HepG2 (cell line): ENCODE measurements at regions not wholly inside any gene's neighbourhood (a gene's known extent, or its start where the extent isn't known, plus 50 kb on each side); places are given as distances from the start of the nearest gene placed in this dataset.

ENCODE experiments used
- ATAC-seq: fragments of 200-7000 bp; cut with Tn5 transposase; 3 replicates; pipeline ENCODE4 v1.9.1; 2020; ENCODE audit warnings: mild to moderate bottlenecking, moderate library complexity
- BruUV-seq: library from RNA; stranded (reverse); fragments of 400-500 nt; replicated peaks from 2 replicates; lab custom pipeline; 2021; lab: Mats Ljungman, UMichigan
- CTCF ChIA-PET: fragments of 300-600 bp; formaldehyde crosslinking; extraction: SDS; loops from one replicate; lab custom pipeline; 2021; ENCODE audit warnings: low total read pairs, inconsistent platforms, low intra/inter-chr PET ratio; lab: Yijun Ruan, JAX
- POLR2A ChIA-PET: fragments of 350-600 bp; sonication (Branson Sonifier 250); formaldehyde crosslinking; loops from one replicate; lab custom pipeline; 2020; ENCODE audit warnings: antibody characterized with exemption, inconsistent platforms; lab: Yijun Ruan, JAX
- DNase-seq: peaks from one replicate; pipeline ENCODE4 v3.0.0-alpha.2; 2015; ENCODE audit warnings: low spot score
- FAIRE-seq: peaks from 3 replicates; lab custom pipeline; 2011; peaks lifted over from hg19 to GRCh38; lab: Jason Lieb, UNC
- H2AFZ ChIP-seq: one replicate; pipeline ENCODE4 v1.6.1; 2011; ENCODE audit warnings: low read length, inconsistent platforms
- H3K27ac ChIP-seq: fragments of 300-600 bp; 3 replicates; pipeline ENCODE4 v1.8.0; 2011; ENCODE audit warnings: mixed run types, mild to moderate bottlenecking, mixed read lengths, low read length, inconsistent platforms; ENCODE audit not compliant: insufficient read depth; ENCODE audit errors: extremely low read length
- H3K27me3 ChIP-seq, 2 experiments: fragments of 200-600 bp in 1 of 2; 2 replicates in 1 of 2; 3 replicates in 1 of 2; pipeline versions ENCODE4 v1.6.0 to v1.8.0; 2011; ENCODE audit warnings: low read length in 2 of 2, mild to moderate bottlenecking in 2 of 2, moderate library complexity in 2 of 2, inconsistent platforms in 1 of 2; ENCODE audit not compliant: insufficient read depth in 2 of 2, control insufficient read depth in 1 of 2
- H3K36me3 ChIP-seq, 2 experiments: fragments of 200-600 bp in 1 of 2; replicated peaks in 1 of 2; 2 replicates in 1 of 2; 3 replicates in 1 of 2; pipeline versions ENCODE4 v1.5.1 to v1.8.0; 2011; ENCODE audit warnings: low read length in 2 of 2, inconsistent platforms in 1 of 2; ENCODE audit not compliant: insufficient read depth in 2 of 2, control insufficient read depth in 1 of 2
- H3K4me1 ChIP-seq: 2 replicates; pipeline ENCODE4 v1.5.1; 2012; ENCODE audit warnings: low read length, inconsistent platforms; ENCODE audit not compliant: insufficient read depth
- H3K4me2 ChIP-seq: 2 replicates; pipeline ENCODE4 v1.6.0; 2011; ENCODE audit warnings: low read depth, low read length, inconsistent platforms
- H3K4me3 ChIP-seq, 3 experiments: fragments of 200-600 bp in 1 of 3; sonication (generic), shearing (Covaris generic) in 1 of 3; replicated peaks in 1 of 3; 2 replicates each; pipeline ENCODE4 v1.5.1; 2011 to 2016; ENCODE audit warnings: low read length in 3 of 3, inconsistent platforms in 2 of 3, low read depth in 2 of 3, mild to moderate bottlenecking in 2 of 3, control low read depth in 1 of 3, mixed read lengths in 1 of 3; ENCODE audit not compliant: insufficient read depth in 1 of 3
- H3K79me2 ChIP-seq: one replicate; pipeline ENCODE4 v1.6.1; 2011; ENCODE audit warnings: low read length, inconsistent platforms; ENCODE audit not compliant: insufficient read depth
- H3K9ac ChIP-seq: 2 replicates; pipeline ENCODE4 v1.6.0; 2011; ENCODE audit warnings: mild to moderate bottlenecking, low read depth, low read length, inconsistent platforms; ENCODE audit not compliant: insufficient read depth
- H3K9me3 ChIP-seq: 2 replicates; pipeline ENCODE4 v1.5.1; 2012; ENCODE audit warnings: mild to moderate bottlenecking, low read length
- H4K20me1 ChIP-seq: 2 replicates; pipeline ENCODE4 v1.6.0; 2011; ENCODE audit warnings: inconsistent platforms, mild to moderate bottlenecking, low read length, moderate library complexity; ENCODE audit not compliant: insufficient read depth
- AKNA ChIP-seq: sonication (generic); formaldehyde crosslinking; IDR thresholded peaks from 2 replicates; pipeline ENCODE4 v1.4.0; 2020; ENCODE audit warnings: missing genetic modification reagents, borderline replicate concordance
- BRD4 ChIP-seq: sonication (generic); formaldehyde crosslinking; IDR thresholded peaks from 2 replicates; pipeline ENCODE4 v1.4.0; 2020; ENCODE audit warnings: missing genetic modification reagents
- ESRRA ChIP-seq: sonication (generic); formaldehyde crosslinking; IDR thresholded peaks from 2 replicates; pipeline ENCODE4 v1.5.1; 2020; ENCODE audit warnings: mild to moderate bottlenecking, low read depth, missing genetic modification reagents
- GATA4 ChIP-seq: sonication (generic); IDR thresholded peaks from 2 replicates; pipeline ENCODE4 v1.6.1; 2016; ENCODE audit warnings: antibody characterized with exemption, low read depth, borderline replicate concordance
- GATAD2A ChIP-seq: IDR thresholded peaks from 2 replicates; pipeline ENCODE4 v1.6.1; 2016
- GPN1 ChIP-seq: sonication (generic); formaldehyde crosslinking; IDR thresholded peaks from 2 replicates; pipeline ENCODE4 v1.5.1; 2020; ENCODE audit warnings: missing genetic modification reagents, borderline replicate concordance
- JDP2 ChIP-seq: sonication (generic); formaldehyde crosslinking; IDR thresholded peaks from 2 replicates; pipeline ENCODE4 v1.8.1; 2022; ENCODE audit warnings: missing genetic modification reagents, borderline replicate concordance
- ZFP82 ChIP-seq: sonication (generic); formaldehyde crosslinking; IDR thresholded peaks from 2 replicates; pipeline ENCODE4 v1.5.1; 2020; ENCODE audit warnings: mild to moderate bottlenecking, missing genetic modification reagents, borderline replicate concordance
- ZHX1 ChIP-seq: sonication (generic); formaldehyde crosslinking; IDR thresholded peaks from 2 replicates; pipeline ENCODE4 v1.8.1; 2022; ENCODE audit warnings: low read depth, mild to moderate bottlenecking, missing genetic modification reagents
- ZMYM3 ChIP-seq: sonication (generic); formaldehyde crosslinking; IDR thresholded peaks from 2 replicates; pipeline ENCODE4 v1.5.1; 2020; ENCODE audit warnings: mild to moderate bottlenecking, missing genetic modification reagents
- ZNF234 ChIP-seq: sonication (generic); formaldehyde crosslinking; conservative IDR thresholded peaks from 2 replicates; pipeline ENCODE4 v1.5.1; 2020; ENCODE audit warnings: mild to moderate bottlenecking, missing genetic modification reagents
- ZNF256 ChIP-seq: sonication (generic); formaldehyde crosslinking; conservative IDR thresholded peaks from 2 replicates; pipeline ENCODE4 v1.4.0; 2020; ENCODE audit warnings: missing genetic modification reagents
- ZNF431 ChIP-seq: sonication (generic); formaldehyde crosslinking; IDR thresholded peaks from 2 replicates; pipeline ENCODE4 v1.9.0; 2022; ENCODE audit warnings: missing genetic modification reagents, low read depth, mild to moderate bottlenecking, borderline replicate concordance
- ZNF746 ChIP-seq: sonication (generic); formaldehyde crosslinking; IDR thresholded peaks from 2 replicates; pipeline ENCODE4 v1.8.0; 2022; ENCODE audit warnings: mild to moderate bottlenecking, missing genetic modification reagents
- WGBS: methylation state at CpG from one replicate; pipeline ENCODE4 v1.1.6; 2017; ENCODE audit warnings: low lambda C conversion rate; 5-methylcytosine and 5-hydroxymethylcytosine counted together
- in situ Hi-C: cut with HindIII; loops from 2 replicates; pipeline ENCODE4 v1.10.0; 2017; ENCODE audit warnings: low pct_unique_long_range_greater_than_20kb; ENCODE audit not compliant: extremely low pct_ligation_motif_present
- intact Hi-C: fragments of 100-400 bp; cut with micrococcal nuclease; formaldehyde crosslinking; loops from one replicate; pipeline ENCODE4 v1.10.0; 2022; ENCODE audit not compliant: unreplicated experiment
- TF ChIP-seq, protein P1 (sequence below): IDR thresholded peaks from 2 replicates; pipeline ENCODE4 v1.6.1; 2016

GRCh38 chr14:79989990-79990389 is 221.3 kb downstream of the DIO2 start:
- ChIA-PET POLR2A (no interaction called here), CTCF (no interaction called here)
- intact Hi-C loops (no loop called here), in situ Hi-C loops (no loop called here)
- Histone ChIP-seq H4K20me1 (no peaks in the 10 kb centered on the region), H3K79me2 (no peaks in the 10 kb centered on the region), H3K4me3 (no peak overlapping the region), H3K9me3 (peaks cover 27% of the 10 kb centered on the region), H3K27ac (no peak overlapping the region), H3K9ac (no peak overlapping the region), H3K4me2 (no peak overlapping the region), H3K4me1 (no peaks in the 10 kb centered on the region), H2AFZ (no peak overlapping the region), H3K36me3 (no peaks in the 10 kb centered on the region), H3K27me3 (no peaks in the 10 kb centered on the region)
- TF ChIP-seq BRD4 (CRISPR knock-in tag) (no peak), AKNA (CRISPR knock-in tag) (no peak), GPN1 (no peak), ZNF234 (CRISPR knock-in tag) (no peak), ZHX1 (CRISPR knock-in tag) (no peak), ZFP82 (no peak), GATAD2A (CRISPR knock-in tag) (no peak), ZNF431 (CRISPR knock-in tag) (no peak), JDP2 (CRISPR knock-in tag) (no peak), ZMYM3 (CRISPR knock-in tag) (no peak), ZNF746 (no peak), ZNF256 (no peak), ESRRA (CRISPR knock-in tag) (no peak), GATA4 (no peak)
- TF ChIP-seq, protein P1, sequence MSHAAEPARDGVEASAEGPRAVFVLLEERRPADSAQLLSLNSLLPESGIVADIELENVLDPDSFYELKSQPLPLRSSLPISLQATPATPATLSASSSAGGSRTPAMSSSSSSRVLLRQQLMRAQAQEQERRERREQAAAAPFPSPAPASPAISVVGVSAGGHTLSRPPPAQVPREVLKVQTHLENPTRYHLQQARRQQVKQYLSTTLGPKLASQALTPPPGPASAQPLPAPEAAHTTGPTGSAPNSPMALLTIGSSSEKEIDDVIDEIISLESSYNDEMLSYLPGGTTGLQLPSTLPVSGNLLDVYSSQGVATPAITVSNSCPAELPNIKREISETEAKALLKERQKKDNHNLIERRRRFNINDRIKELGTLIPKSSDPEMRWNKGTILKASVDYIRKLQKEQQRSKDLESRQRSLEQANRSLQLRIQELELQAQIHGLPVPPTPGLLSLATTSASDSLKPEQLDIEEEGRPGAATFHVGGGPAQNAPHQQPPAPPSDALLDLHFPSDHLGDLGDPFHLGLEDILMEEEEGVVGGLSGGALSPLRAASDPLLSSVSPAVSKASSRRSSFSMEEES, result no peak
- DNase-seq (no peak), FAIRE-seq (no peak), ATAC-seq (no peak)
- no TSS peak for BruUV-seq
- WGBS, result 0% methylated on average over 2 of the region's 2 CpGs
